NOMO-1 (cell line): ENCODE measurements at regions not wholly inside any gene's neighbourhood (a gene's known extent, or its start where the extent isn't known, plus 50 kb on each side); places are given as distances from the start of the nearest gene placed in this dataset.

Source experiments
- DNase-seq, 2 experiments: peaks; one replicate each; lab custom pipeline; 2025; ENCODE audit not compliant: unreplicated experiment in 2 of 2; lab: John Stamatoyannopoulos, UW

- DNase-seq = no peak
These were observed 236.4 kb upstream of the TMEM72 start for GRCh38 chr10:44674536-44675386.

- no peak for DNase-seq
These were observed 235.7 kb upstream of the TMEM72 start for GRCh38 chr10:44675387-44675874.

- DNase-seq = no peak
These were observed 230.4 kb upstream of the TMEM72 start for GRCh38 chr10:44680764-44681163.

- DNase-seq = no peak
These were observed 228.6 kb upstream of the TMEM72 start for GRCh38 chr10:44682507-44682906.

GRCh38 chr10:44684661-44685060 is 226.5 kb upstream of the TMEM72 start:
- no peak for DNase-seq

- no peak for DNase-seq
These were observed 225.9 kb upstream of the TMEM72 start for GRCh38 chr10:44685220-44685619.

- no peak for DNase-seq
These were observed 225.4 kb upstream of the TMEM72 start for GRCh38 chr10:44685747-44686146.

- DNase-seq = no peak
These were observed 221.8 kb upstream of the TMEM72 start for GRCh38 chr10:44689368-44689767.

GRCh38 chr10:44696496-44696895 is 214.6 kb upstream of the TMEM72 start:
- no peak for DNase-seq

GRCh38 chr10:44697116-44697515 is 214.0 kb upstream of the TMEM72 start:
- DNase-seq = no peak

- DNase-seq = no peak
These were observed 208.6 kb upstream of the TMEM72 start for GRCh38 chr10:44702531-44702930.

- DNase-seq = no peak
These were observed 207.6 kb upstream of the TMEM72 start for GRCh38 chr10:44703241-44704155.

GRCh38 chr10:44704616-44705015 is 206.5 kb upstream of the TMEM72 start:
- no peak for DNase-seq

- no peak for DNase-seq
These were observed 204.4 kb upstream of the TMEM72 start for GRCh38 chr10:44706745-44707144.

GRCh38 chr10:44713307-44713706 is 197.8 kb upstream of the TMEM72 start:
- no peak for DNase-seq

GRCh38 chr10:44714451-44714850 is 196.7 kb upstream of the TMEM72 start:
- DNase-seq = no peak

GRCh38 chr10:44715136-44715535 is 196.0 kb upstream of the TMEM72 start:
- DNase-seq = no peak

- DNase-seq = no peak
These were observed 194.6 kb upstream of the TMEM72 start for GRCh38 chr10:44716470-44717015.

- peak; percentile 3 to 58 for DNase-seq
These were observed 188.1 kb upstream of the TMEM72 start for GRCh38 chr10:44723082-44723481.

- DNase-seq = no peak
These were observed 187.4 kb upstream of the TMEM72 start for GRCh38 chr10:44723619-44724325.
